ENCODE measurements at regions not wholly inside any gene's neighbourhood (a gene's known extent, or its start where the extent isn't known, plus 50 kb on each side); places are given as distances from the start of the nearest gene placed in this dataset.
"Not testable (repeated sequence)": the region's sequence is repeated elsewhere in the genome, so short reads cannot be mapped to it uniquely, and the experiment has no call there.

GRCh38 chr4:36609661-36610060, 328.2 kb downstream of the DTHD1 start:
- no peak for DNase-seq

- no peak for DNase-seq
These were observed 329.2 kb downstream of the DTHD1 start for GRCh38 chr4:36610628-36611027.

GRCh38 chr4:36613142-36613541, 331.7 kb downstream of the DTHD1 start:
- not testable (repeated sequence) for DNase-seq

GRCh38 chr4:36614011-36614410, 332.6 kb downstream of the DTHD1 start:
- no peak for DNase-seq

GRCh38 chr4:36618102-36618501, 336.7 kb downstream of the DTHD1 start:
- DNase-seq = no peak

- no peak for DNase-seq
These were observed 342.6 kb downstream of the DTHD1 start for GRCh38 chr4:36624030-36624429.

GRCh38 chr4:36638273-36638811, 356.9 kb downstream of the DTHD1 start:
- no peak for DNase-seq

GRCh38 chr4:36640876-36641275, 359.5 kb downstream of the DTHD1 start:
- no peak for DNase-seq

GRCh38 chr4:36651253-36651652, 369.8 kb downstream of the DTHD1 start:
- DNase-seq = no peak

GRCh38 chr4:36652857-36653256, 371.4 kb downstream of the DTHD1 start:
- DNase-seq = no peak

GRCh38 chr4:36665985-36666527, 384.6 kb downstream of the DTHD1 start:
- DNase-seq = no peak

- DNase-seq = no peak
These were observed 394.0 kb downstream of the DTHD1 start for GRCh38 chr4:36675436-36675835.

- DNase-seq = no peak
These were observed 395.0 kb downstream of the DTHD1 start for GRCh38 chr4:36676139-36677050.

GRCh38 chr4:36677112-36677511, 395.7 kb downstream of the DTHD1 start:
- no peak for DNase-seq

- no peak for DNase-seq
These were observed 396.5 kb downstream of the DTHD1 start for GRCh38 chr4:36677874-36678273.

GRCh38 chr4:36687681-36688080, 406.3 kb downstream of the DTHD1 start:
- DNase-seq = no peak

- DNase-seq = no peak
These were observed 411.2 kb downstream of the DTHD1 start for GRCh38 chr4:36692586-36692985.

GRCh38 chr4:36702245-36702644, 420.8 kb downstream of the DTHD1 start:
- DNase-seq = no peak

GRCh38 chr4:36704289-36704688, 422.9 kb downstream of the DTHD1 start:
- no peak for DNase-seq

GRCh38 chr4:36709991-36710390, 428.6 kb downstream of the DTHD1 start:
- DNase-seq = no peak

GRCh38 chr4:36712013-36712412, 430.6 kb downstream of the DTHD1 start:
- no peak for DNase-seq

- no peak for DNase-seq
These were observed 435.5 kb downstream of the DTHD1 start for GRCh38 chr4:36716874-36717273.

GRCh38 chr4:36719425-36719824, 438.0 kb downstream of the DTHD1 start:
- DNase-seq = no peak

- no peak for DNase-seq
These were observed 441.6 kb downstream of the DTHD1 start for GRCh38 chr4:36722986-36723385.

All from hematopoietic multipotent progenitor cell treated with erythropoietin and hydrocortisone succinate and interleukin-3 and kit ligand, for 8 days (in vitro differentiated cells).